Progenitor cell of endocrine pancreas (in vitro differentiated cells): ENCODE measurements at regions not wholly inside any gene's neighbourhood (a gene's known extent, or its start where the extent isn't known, plus 50 kb on each side); places are given as distances from the start of the nearest gene placed in this dataset.

Experiments
- DNase-seq: peaks from one replicate; pipeline ENCODE4 v3.0.0; 2021; ENCODE audit warnings: low spot score; ENCODE audit not compliant: unreplicated experiment
- H3K27ac Mint-ChIP-seq: 2 replicates; pipeline ENCODE4 v1.8.0; 2021; ENCODE audit warnings: mild to moderate bottlenecking, moderate library complexity, mixed read lengths
- H3K27me3 Mint-ChIP-seq: 2 replicates; pipeline ENCODE4 v1.8.0; 2021; ENCODE audit warnings: mixed read lengths
- H3K36me3 Mint-ChIP-seq: 2 replicates; pipeline ENCODE4 v1.8.0; 2022; ENCODE audit warnings: mixed read lengths; ENCODE audit not compliant: insufficient read depth
- H3K4me1 Mint-ChIP-seq: 2 replicates; pipeline ENCODE4 v1.8.0; 2021; ENCODE audit warnings: low read depth, mixed read lengths
- H3K4me3 Mint-ChIP-seq: 2 replicates; pipeline ENCODE4 v1.8.0; 2021; ENCODE audit warnings: low read depth, mild to moderate bottlenecking, moderate library complexity, mixed read lengths
- H3K9me3 Mint-ChIP-seq: 2 replicates; pipeline ENCODE4 v1.8.0; 2021; ENCODE audit warnings: low read depth, mixed read lengths
- TF ChIP-seq, protein P1 (sequence below): fragments of 200-600 bp; sonication (generic); IDR thresholded peaks from one replicate; pipeline ENCODE4 v1.5.0; 2021; ENCODE audit warnings: antibody characterized with exemption, mild to moderate bottlenecking; ENCODE audit not compliant: unreplicated experiment

DNA sequence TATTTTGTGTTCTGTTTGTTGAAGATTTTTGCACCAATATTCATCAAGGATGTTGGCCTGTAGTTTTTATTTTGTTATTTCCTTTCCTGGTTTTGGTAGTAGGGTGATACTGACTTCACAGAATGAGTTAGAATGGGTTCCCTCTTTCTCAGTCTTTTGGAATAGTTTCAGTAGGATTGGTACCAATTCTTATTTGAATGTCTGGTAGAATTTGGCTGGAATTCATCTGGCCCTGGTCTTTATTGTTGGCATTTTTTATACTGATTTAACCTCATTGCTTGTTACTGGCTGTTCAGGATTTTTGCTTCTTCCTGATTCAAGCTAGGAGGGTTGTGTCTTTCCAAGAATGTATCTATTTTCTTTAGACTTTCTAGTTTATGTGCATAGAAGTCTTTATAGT is 263.7 kb downstream of the SOX11 start:
- Mint-ChIP-seq H3K27me3 (no peaks in the 10 kb centered on the region), H3K9me3 (peaks cover 8% of the 10 kb centered on the region), H3K36me3 (no peaks in the 10 kb centered on the region), H3K4me1 (peaks cover 6% of the 10 kb centered on the region), H3K27ac (no peak overlapping the region), H3K4me3 (no peak overlapping the region)
- DNase-seq: no peak
- TF ChIP-seq, protein P1, sequence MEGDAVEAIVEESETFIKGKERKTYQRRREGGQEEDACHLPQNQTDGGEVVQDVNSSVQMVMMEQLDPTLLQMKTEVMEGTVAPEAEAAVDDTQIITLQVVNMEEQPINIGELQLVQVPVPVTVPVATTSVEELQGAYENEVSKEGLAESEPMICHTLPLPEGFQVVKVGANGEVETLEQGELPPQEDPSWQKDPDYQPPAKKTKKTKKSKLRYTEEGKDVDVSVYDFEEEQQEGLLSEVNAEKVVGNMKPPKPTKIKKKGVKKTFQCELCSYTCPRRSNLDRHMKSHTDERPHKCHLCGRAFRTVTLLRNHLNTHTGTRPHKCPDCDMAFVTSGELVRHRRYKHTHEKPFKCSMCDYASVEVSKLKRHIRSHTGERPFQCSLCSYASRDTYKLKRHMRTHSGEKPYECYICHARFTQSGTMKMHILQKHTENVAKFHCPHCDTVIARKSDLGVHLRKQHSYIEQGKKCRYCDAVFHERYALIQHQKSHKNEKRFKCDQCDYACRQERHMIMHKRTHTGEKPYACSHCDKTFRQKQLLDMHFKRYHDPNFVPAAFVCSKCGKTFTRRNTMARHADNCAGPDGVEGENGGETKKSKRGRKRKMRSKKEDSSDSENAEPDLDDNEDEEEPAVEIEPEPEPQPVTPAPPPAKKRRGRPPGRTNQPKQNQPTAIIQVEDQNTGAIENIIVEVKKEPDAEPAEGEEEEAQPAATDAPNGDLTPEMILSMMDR: no peak

DNA sequence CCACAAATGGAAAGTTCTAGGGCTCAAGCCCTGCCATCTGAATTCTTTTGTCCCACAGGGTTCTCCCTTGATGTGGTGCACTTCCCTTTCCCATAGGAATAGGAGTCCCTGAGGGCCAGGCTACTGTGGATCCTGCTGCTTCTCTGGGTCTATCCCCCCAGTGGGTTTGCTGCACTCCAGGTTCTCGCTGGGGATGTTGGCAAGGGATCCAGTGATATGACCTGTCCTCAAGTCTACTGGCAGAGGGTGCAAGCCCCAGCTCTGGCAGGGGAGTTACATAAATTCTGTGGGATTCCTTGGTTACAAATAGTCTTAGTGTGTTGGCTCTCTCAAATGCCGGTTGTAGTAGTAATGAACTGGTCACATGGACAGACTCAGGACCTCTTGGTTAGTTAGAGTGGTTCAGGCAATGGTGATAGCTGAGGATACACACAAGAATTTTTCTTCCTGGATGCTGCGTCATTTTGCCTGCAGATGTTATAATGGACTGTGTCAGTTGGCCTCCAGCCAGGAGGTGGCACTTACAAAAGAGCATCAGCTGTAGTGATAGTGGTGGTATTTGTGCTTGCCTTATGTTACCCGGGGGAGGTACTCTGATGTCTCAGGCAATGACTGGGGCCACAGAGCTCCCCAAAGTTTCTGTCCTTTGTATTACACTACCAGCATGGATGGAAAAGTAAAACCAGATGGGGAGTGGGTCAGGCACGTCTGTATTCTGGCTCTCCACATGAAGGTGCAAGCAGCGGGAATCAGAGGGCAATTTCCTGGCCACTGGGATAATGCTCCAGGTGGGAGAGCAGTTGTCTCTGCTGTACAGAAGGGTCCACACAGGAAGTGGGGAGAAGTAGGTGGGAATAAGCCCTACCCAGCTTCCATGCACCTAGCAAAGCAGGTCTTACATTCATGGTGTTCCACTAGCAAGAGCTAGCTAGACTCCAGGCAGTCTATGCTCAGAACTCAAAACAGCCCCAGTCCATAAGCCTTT is 267.9 kb downstream of the SOX11 start:
- peaks cover 15% of the 10 kb centered on the region for H3K9me3 Mint-ChIP-seq
- TF ChIP-seq, protein P1: no peak
- no peak overlapping the region for H3K4me3 Mint-ChIP-seq
- no peaks in the 10 kb centered on the region for H3K27me3 Mint-ChIP-seq
- no peak overlapping the region for H3K27ac Mint-ChIP-seq
- H3K4me1 Mint-ChIP-seq: peaks cover 5% of the 10 kb centered on the region
- no peaks in the 10 kb centered on the region for H3K36me3 Mint-ChIP-seq
- no peak for DNase-seq

DNA sequence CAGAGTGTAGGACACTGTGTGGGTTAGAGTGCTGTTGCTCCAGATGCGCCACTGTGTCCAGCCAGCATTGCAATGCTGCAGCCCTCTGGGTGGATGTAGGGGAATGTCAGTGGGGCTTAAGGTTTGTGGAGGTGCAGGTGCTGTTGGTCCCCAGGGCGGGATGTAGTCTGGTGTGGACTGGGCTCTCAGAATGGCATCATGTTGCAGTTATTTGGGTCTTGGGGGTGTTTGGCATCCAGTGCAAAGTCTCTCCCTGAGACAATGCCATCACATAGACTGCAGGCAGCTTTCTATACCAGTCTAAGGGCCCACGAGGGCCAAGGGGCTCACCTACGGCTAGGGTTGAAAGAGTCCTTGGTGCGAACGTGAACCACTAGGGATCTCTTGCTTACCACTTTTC is 275.3 kb downstream of the SOX11 start:
- no peaks in the 10 kb centered on the region for H3K4me1 Mint-ChIP-seq

DNA sequence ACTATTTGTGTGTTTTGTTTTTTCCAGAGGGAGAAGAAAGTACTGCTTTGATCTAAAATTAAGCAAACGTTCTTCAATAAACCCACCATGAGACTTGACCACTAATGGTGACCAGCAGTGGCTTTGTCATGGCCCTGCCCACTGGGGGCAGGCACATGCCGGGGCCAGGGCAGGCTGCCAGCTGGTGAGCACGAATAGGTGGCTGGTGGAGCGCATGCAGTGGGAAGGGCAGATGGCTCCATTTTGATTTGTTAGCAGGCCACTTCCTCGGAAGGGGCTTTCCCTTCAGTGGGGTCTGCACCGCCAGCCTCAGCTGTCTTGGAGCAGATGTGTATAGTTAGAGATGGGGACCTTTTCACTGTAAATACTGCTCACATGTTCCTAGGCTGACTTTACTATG is 277.1 kb downstream of the SOX11 start:
- no peak overlapping the region for H3K27ac Mint-ChIP-seq
- H3K9me3 Mint-ChIP-seq: peaks cover 3% of the 10 kb centered on the region
- H3K36me3 Mint-ChIP-seq: no peaks in the 10 kb centered on the region
- TF ChIP-seq, protein P1: no peak
- H3K4me1 Mint-ChIP-seq: no peaks in the 10 kb centered on the region
- H3K27me3 Mint-ChIP-seq: no peaks in the 10 kb centered on the region
- no peak for DNase-seq
- no peak overlapping the region for H3K4me3 Mint-ChIP-seq

More for the DNA sequence above, 275.3 kb downstream of the SOX11 start:
- H3K27ac Mint-ChIP-seq: no peak overlapping the region
- no peak overlapping the region for H3K4me3 Mint-ChIP-seq
- H3K9me3 Mint-ChIP-seq: peaks cover 7% of the 10 kb centered on the region
- TF ChIP-seq, protein P1: no peak
- H3K27me3 Mint-ChIP-seq: no peaks in the 10 kb centered on the region
- no peaks in the 10 kb centered on the region for H3K36me3 Mint-ChIP-seq
- DNase-seq: no peak

DNA sequence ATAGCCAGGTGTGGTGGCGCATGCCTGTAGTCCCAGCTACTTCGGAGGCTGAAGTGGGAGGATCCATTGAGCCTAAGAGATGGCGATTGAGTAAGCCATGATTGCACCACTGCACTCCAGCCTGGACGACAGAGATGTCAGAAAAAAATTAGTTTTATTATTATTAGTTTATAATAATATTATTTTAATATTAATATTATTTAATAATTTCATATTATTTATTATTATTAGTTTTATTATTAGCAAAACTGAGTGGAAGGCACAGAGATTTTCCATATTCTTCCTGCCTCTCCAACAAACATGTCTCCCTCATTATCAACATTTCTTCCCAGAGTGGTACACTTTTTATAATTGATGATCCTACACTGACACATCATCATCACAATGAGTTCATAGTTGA is 278.2 kb downstream of the SOX11 start:
- DNase-seq: no peak
- Mint-ChIP-seq H3K36me3 (no peaks in the 10 kb centered on the region), H3K27ac (no peak overlapping the region), H3K4me1 (peaks cover 8% of the 10 kb centered on the region), H3K27me3 (no peaks in the 10 kb centered on the region), H3K9me3 (peaks cover 3% of the 10 kb centered on the region), H3K4me3 (no peak overlapping the region)
- TF ChIP-seq, protein P1: no peak
